NB4 (cell line): ENCODE measurements at regions not wholly inside any gene's neighbourhood (a gene's known extent, or its start where the extent isn't known, plus 50 kb on each side); places are given as distances from the start of the nearest gene placed in this dataset.
A peak's percentile ranks its signal among the peaks of the same experiment; 100 is the strongest.

Source experiments
- DNase-seq: peaks from one replicate; pipeline ENCODE4 v3.0.0; 2010; ENCODE audit warnings: low read depth
- H3K4me3 ChIP-seq: one replicate; pipeline ENCODE4 v1.5.1; 2011; ENCODE audit warnings: mild to moderate bottlenecking, low read depth, low read length, moderate library complexity
- CTCF ChIP-seq: IDR thresholded peaks from one replicate; pipeline ENCODE4 v1.5.1; 2012; ENCODE audit warnings: low read depth, low read length
- MAX ChIP-seq: IDR thresholded peaks from 2 replicates; pipeline ENCODE4 v1.6.1; 2011; ENCODE audit warnings: low read depth, low read length
- MYC ChIP-seq: IDR thresholded peaks from 2 replicates; pipeline ENCODE4 v1.6.1; 2011; ENCODE audit warnings: low read depth, low read length
- POLR2A ChIP-seq: IDR thresholded peaks from 2 replicates; pipeline ENCODE4 v1.6.1; 2011; ENCODE audit warnings: mild to moderate bottlenecking; ENCODE audit not compliant: insufficient read length; ENCODE audit errors: extremely low read depth

GRCh38 chr15:88399021-88399685 lies 68.0 kb downstream of the MRPL46 start:
- no peak for DNase-seq
- no peak for TF ChIP-seq MAX
- TF ChIP-seq CTCF = no peak
- TF ChIP-seq MYC = no peak
- no peak for TF ChIP-seq POLR2A
- no peak overlapping the region for H3K4me3 ChIP-seq

GRCh38 chr15:88398011-88398410 lies 69.2 kb downstream of the MRPL46 start:
- TF ChIP-seq MAX (no peak), MYC (no peak), CTCF (no peak), POLR2A (no peak)

GRCh38 chr15:88397506-88397905 lies 69.7 kb downstream of the MRPL46 start:
- no peak for TF ChIP-seq MAX
- TF ChIP-seq CTCF = no peak
- no peak for TF ChIP-seq MYC
- H3K4me3 ChIP-seq = no peak overlapping the region
- DNase-seq = no peak

More at GRCh38 chr15:88398011-88398410, 69.2 kb downstream of the MRPL46 start:
- no peak overlapping the region for H3K4me3 ChIP-seq
- peak; percentile 18 for DNase-seq

GRCh38 chr15:88395872-88396781 lies 71.1 kb downstream of the MRPL46 start:
- TF ChIP-seq MYC (no peak), MAX (no peak)
- no peak overlapping the region for H3K4me3 ChIP-seq
- DNase-seq = peak; percentile 23

GRCh38 chr15:88395241-88395640 lies 71.9 kb downstream of the MRPL46 start:
- no peak for DNase-seq

More at GRCh38 chr15:88395241-88395640, 71.9 kb downstream of the MRPL46 start:
- H3K4me3 ChIP-seq = no peak overlapping the region
- no peak for TF ChIP-seq MYC
- TF ChIP-seq CTCF = no peak
- TF ChIP-seq POLR2A = no peak
- no peak for TF ChIP-seq MAX
